ENCODE measurements at regions not wholly inside any gene's neighbourhood (a gene's known extent, or its start where the extent isn't known, plus 50 kb on each side); places are given as distances from the start of the nearest gene placed in this dataset.

- H3K9me3 ChIP-seq, result no peaks in the 10 kb centered on the region
- peaks cover 0 to 18% (median 12%) of the 10 kb centered on the region in 3 donors for H3K27me3 ChIP-seq
- no peak overlapping the region for H3K4me3 ChIP-seq
- no peaks in the 10 kb centered on the region for H3K4me1 ChIP-seq
- H3K27ac ChIP-seq, result no peak overlapping the region
- ATAC-seq (no peak), DNase-seq (no peak)
- in situ Hi-C loops (cut with MboI; ENCODE audit: low sequenced_read_pairs in 4 of 4) (loop anchor here in 3 of 4 donors (25.0 kb wide), 1 partner anchor 386 kb away; no protein-coding TSS in a partner anchor), intact Hi-C loops (cut with DNase I; ENCODE audit: low total_unique reads) (no loop called here)
- TF ChIP-seq POLR2A (IDR thresholded peaks at IDR 0.05) (no peak), CTCF (IDR thresholded peaks at IDR 0.05 in 4 of 5, conservative IDR thresholded peaks at IDR 0.05 in 1 of 5) (no peak)
- no peaks in the 10 kb centered on the region for H3K36me3 ChIP-seq
Observed at GRCh38 chr3:10748040-10748439, 68.0 kb upstream of the SLC6A11 start.

GRCh38 chr3:10753964-10754363 lies 62.1 kb upstream of the SLC6A11 start:
- in situ Hi-C loops (cut with MboI; ENCODE audit: low sequenced_read_pairs in 4 of 4) (loop anchor here in 3 of 4 donors (10.0 to 25.0 kb wide), 3 partner anchors 301 to 583 kb away; no protein-coding TSS in a partner anchor), intact Hi-C loops (cut with DNase I; ENCODE audit: low total_unique reads) (loop anchor here (10.0 kb wide), 1 partner anchor 311 kb away; no protein-coding TSS in a partner anchor)
- DNase-seq, result no peak
- Histone ChIP-seq H3K36me3 (no peaks in the 10 kb centered on the region), H3K4me3 (no peak overlapping the region), H3K9me3 (no peaks in the 10 kb centered on the region), H3K27me3 (peaks cover 4 to 14% (median 5%) of the 10 kb centered on the region in 3 donors), H3K4me1 (no peaks in the 10 kb centered on the region), H3K27ac (no peak overlapping the region)
- no peak for ATAC-seq
- no peak for TF ChIP-seq CTCF (IDR thresholded peaks at IDR 0.05 in 4 of 5, conservative IDR thresholded peaks at IDR 0.05 in 1 of 5)
- TF ChIP-seq POLR2A (IDR thresholded peaks at IDR 0.05), result no peak

- Histone ChIP-seq H3K4me1 (no peaks in the 10 kb centered on the region), H3K9me3 (no peaks in the 10 kb centered on the region), H3K36me3 (no peaks in the 10 kb centered on the region), H3K27me3 (peaks cover 5 to 9% (median 9%) of the 10 kb centered on the region in 3 donors), H3K27ac (no peak overlapping the region), H3K4me3 (no peak overlapping the region)
- intact Hi-C loops (cut with DNase I; ENCODE audit: low total_unique reads), result loop anchor here (10.0 kb wide), 1 partner anchor 308 kb away; no protein-coding TSS in a partner anchor
- no peak for DNase-seq
- ATAC-seq, result no peak
- TF ChIP-seq CTCF (IDR thresholded peaks at IDR 0.05 in 4 of 5, conservative IDR thresholded peaks at IDR 0.05 in 1 of 5), result no peak
- no peak for TF ChIP-seq POLR2A (IDR thresholded peaks at IDR 0.05)
- in situ Hi-C loops (cut with MboI; ENCODE audit: low sequenced_read_pairs in 4 of 4), result loop anchor here in 3 of 4 donors (5.0 to 25.0 kb wide), 4 partner anchors 131 to 581 kb away; no protein-coding TSS in a partner anchor
Observed at GRCh38 chr3:10756546-10756945, 59.5 kb upstream of the SLC6A11 start.

- in situ Hi-C loops (cut with MboI; ENCODE audit: low sequenced_read_pairs in 4 of 4) (loop anchor here in 3 of 4 donors (5.0 to 25.0 kb wide), 4 partner anchors 130 to 580 kb away; no protein-coding TSS in a partner anchor), intact Hi-C loops (cut with DNase I; ENCODE audit: low total_unique reads) (loop anchor here (10.0 kb wide), 1 partner anchor 308 kb away; no protein-coding TSS in a partner anchor)
- no peak for DNase-seq
- peaks cover 5 to 7% (median 6%) of the 10 kb centered on the region in 3 donors for H3K27me3 ChIP-seq
- H3K27ac ChIP-seq, result no peak overlapping the region
- no peak for TF ChIP-seq POLR2A (IDR thresholded peaks at IDR 0.05)
- TF ChIP-seq CTCF (IDR thresholded peaks at IDR 0.05 in 4 of 5, conservative IDR thresholded peaks at IDR 0.05 in 1 of 5), result no peak
- no peak overlapping the region for H3K4me3 ChIP-seq
- no peaks in the 10 kb centered on the region for H3K4me1 ChIP-seq
- no peaks in the 10 kb centered on the region for H3K9me3 ChIP-seq
- H3K36me3 ChIP-seq, result no peaks in the 10 kb centered on the region
- ATAC-seq, result no peak
Observed at GRCh38 chr3:10757021-10757820, 58.8 kb upstream of the SLC6A11 start.
